ENCODE measurements at regions not wholly inside any gene's neighbourhood (a gene's known extent, or its start where the extent isn't known, plus 50 kb on each side); places are given as distances from the start of the nearest gene placed in this dataset.
"Not testable (repeated sequence)": the region's sequence is repeated elsewhere in the genome, so short reads cannot be mapped to it uniquely, and the experiment has no call there.

- POLR2A ChIA-PET: not testable (repeated sequence)
- no CpG with 5 or more reads among the region's 51 CpGs for WGBS (ENCODE audit: low lambda C conversion rate)
Observed at GRCh38 chr16:33128982-33129634, 64.9 kb upstream of the TP53TG3C start.

More at GRCh38 chr16:33128982-33129634, 64.9 kb upstream of the TP53TG3C start:
- DNase-seq (ENCODE audit: low spot score); H3K4me1 ChIP-seq (ENCODE audit: insufficient read depth, low read length); H3K27me3 ChIP-seq (ENCODE audit: control insufficient read depth in 1 of 2, insufficient read depth in 2 of 2, low read length in 2 of 2); H3K9ac ChIP-seq (ENCODE audit: insufficient read depth, low read depth, low read length); H3K27ac ChIP-seq (ENCODE audit: extremely low read length, insufficient read depth, low read length); H3K4me3 ChIP-seq (replicated peaks in 1 of 3; ENCODE audit: insufficient read depth in 1 of 3, low read depth in 2 of 3, low read length in 3 of 3); BruUV-seq (replicated peaks); H3K79me2 ChIP-seq (ENCODE audit: insufficient read depth, low read length); intact Hi-C loops (cut with micrococcal nuclease; ENCODE audit: unreplicated experiment); FAIRE-seq; H3K4me2 ChIP-seq (ENCODE audit: low read depth, low read length); H4K20me1 ChIP-seq (ENCODE audit: insufficient read depth, low read length); CTCF ChIA-PET (ENCODE audit: low intra/inter-chr PET ratio, low total read pairs); H3K9me3 ChIP-seq (ENCODE audit: low read length); H3K36me3 ChIP-seq (replicated peaks in 1 of 2; ENCODE audit: control insufficient read depth in 1 of 2, insufficient read depth in 2 of 2, low read length in 2 of 2); in situ Hi-C loops (cut with HindIII; ENCODE audit: extremely low pct_ligation_motif_present, low pct_unique_long_range_greater_than_20kb); H2AFZ ChIP-seq (ENCODE audit: low read length): not testable (repeated sequence)
- ATAC-seq: peak; percentile 72
